GM12878 (cell line): ENCODE measurements at regions not wholly inside any gene's neighbourhood (a gene's known extent, or its start where the extent isn't known, plus 50 kb on each side); places are given as distances from the start of the nearest gene placed in this dataset.

ENCODE experiments used
- ASH2L ChIP-seq: fragments of 300-600, 200-600 bp; sonication (generic); IDR thresholded peaks from 2 replicates; pipeline ENCODE4 v1.6.1; 2017; ENCODE audit warnings: low read depth, mild to moderate bottlenecking, borderline replicate concordance
- BMI1 ChIP-seq: fragments of 450-650 bp; IDR thresholded peaks from 2 replicates; pipeline ENCODE4 v1.6.1; 2016; ENCODE audit warnings: mild to moderate bottlenecking, moderate library complexity, borderline replicate concordance
- CBX3 ChIP-seq: fragments of 200-600 bp; sonication (generic); IDR thresholded peaks from 2 replicates; pipeline ENCODE4 v1.6.1; 2016; ENCODE audit warnings: low read depth, borderline replicate concordance
- GABPA ChIP-seq: IDR thresholded peaks from 2 replicates; pipeline ENCODE4 v1.6.1; 2014; ENCODE audit warnings: antibody characterized with exemption, low read depth, mild to moderate bottlenecking, inconsistent platforms
- MYB ChIP-seq: fragments of 150-350 bp; IDR thresholded peaks from 2 replicates; pipeline ENCODE4 v1.6.1; 2014; ENCODE audit warnings: mild to moderate bottlenecking, low read depth, low read length, borderline replicate concordance
- NFIC ChIP-seq: IDR thresholded peaks from 2 replicates; pipeline ENCODE4 v1.6.1; 2012; ENCODE audit warnings: low read depth, mild to moderate bottlenecking, inconsistent platforms, low read length, moderate library complexity
- NR2C2 ChIP-seq: IDR thresholded peaks from 2 replicates; pipeline ENCODE4 v1.6.1; 2011; ENCODE audit warnings: borderline replicate concordance, low read depth; ENCODE audit not compliant: control insufficient read depth, insufficient read length
- NRF1 ChIP-seq: conservative IDR thresholded peaks from 2 replicates; pipeline ENCODE4 v1.6.1; 2011; ENCODE audit warnings: mild to moderate bottlenecking, low read depth, low read length, improper control_type of control experiment
- POLR2AphosphoS5 ChIP-seq: IDR thresholded peaks from 2 replicates; pipeline ENCODE4 v1.6.1; 2011; ENCODE audit warnings: mild to moderate bottlenecking, low read length, inconsistent platforms
- RAD21 ChIP-seq: IDR thresholded peaks from 2 replicates; pipeline ENCODE4 v1.6.1; 2011; ENCODE audit warnings: mild to moderate bottlenecking, low read depth, low read length, moderate library complexity; ENCODE audit not compliant: insufficient read depth
- TCF7 ChIP-seq: IDR thresholded peaks from 2 replicates; pipeline ENCODE4 v1.6.1; 2014; ENCODE audit warnings: antibody characterized with exemption, borderline replicate concordance
- WRNIP1 ChIP-seq: IDR thresholded peaks from 2 replicates; pipeline ENCODE4 v1.6.1; 2011; ENCODE audit warnings: low read depth, low read length, improper control_type of control experiment, borderline replicate concordance
- YBX1 ChIP-seq: fragments of 450-650 bp; IDR thresholded peaks from 2 replicates; pipeline ENCODE4 v1.6.1; 2016; ENCODE audit warnings: antibody characterized with exemption
- ZNF24 ChIP-seq: fragments of 450-650 bp; IDR thresholded peaks from 2 replicates; pipeline ENCODE4 v1.6.1; 2017; ENCODE audit warnings: antibody characterized with exemption, mild to moderate bottlenecking
- ZZZ3 ChIP-seq: IDR thresholded peaks from 2 replicates; pipeline ENCODE4 v1.6.1; 2011; ENCODE audit warnings: low read depth; ENCODE audit not compliant: control insufficient read depth, insufficient read length
- TF ChIP-seq, protein P1 (sequence below): IDR thresholded peaks from 2 replicates; pipeline ENCODE4 v1.6.1; 2012; ENCODE audit warnings: improper control_type of control experiment, low read depth, low read length; ENCODE audit not compliant: insufficient replicate concordance
- TF ChIP-seq, protein P2 (sequence below): IDR thresholded peaks from 2 replicates; pipeline ENCODE4 v1.6.1; 2011; ENCODE audit warnings: low read depth, mild to moderate bottlenecking, low read length, moderate library complexity, borderline replicate concordance; ENCODE audit errors: extremely low read depth
- TF ChIP-seq, protein P3 (sequence below): fragments of 450-650 bp; IDR thresholded peaks from 2 replicates; pipeline ENCODE4 v1.6.1; 2016; ENCODE audit warnings: mild to moderate bottlenecking
- TF ChIP-seq, protein P4 (sequence below): fragments of 450-650 bp; IDR thresholded peaks from 2 replicates; pipeline ENCODE4 v1.6.1; 2017; ENCODE audit warnings: mild to moderate bottlenecking, low read depth, inconsistent platforms; ENCODE audit not compliant: poor library complexity, severe bottlenecking
- TF ChIP-seq, protein P5 (sequence below): IDR thresholded peaks from 2 replicates; pipeline ENCODE4 v1.6.1; 2012; ENCODE audit warnings: low read length, inconsistent platforms

DNA sequence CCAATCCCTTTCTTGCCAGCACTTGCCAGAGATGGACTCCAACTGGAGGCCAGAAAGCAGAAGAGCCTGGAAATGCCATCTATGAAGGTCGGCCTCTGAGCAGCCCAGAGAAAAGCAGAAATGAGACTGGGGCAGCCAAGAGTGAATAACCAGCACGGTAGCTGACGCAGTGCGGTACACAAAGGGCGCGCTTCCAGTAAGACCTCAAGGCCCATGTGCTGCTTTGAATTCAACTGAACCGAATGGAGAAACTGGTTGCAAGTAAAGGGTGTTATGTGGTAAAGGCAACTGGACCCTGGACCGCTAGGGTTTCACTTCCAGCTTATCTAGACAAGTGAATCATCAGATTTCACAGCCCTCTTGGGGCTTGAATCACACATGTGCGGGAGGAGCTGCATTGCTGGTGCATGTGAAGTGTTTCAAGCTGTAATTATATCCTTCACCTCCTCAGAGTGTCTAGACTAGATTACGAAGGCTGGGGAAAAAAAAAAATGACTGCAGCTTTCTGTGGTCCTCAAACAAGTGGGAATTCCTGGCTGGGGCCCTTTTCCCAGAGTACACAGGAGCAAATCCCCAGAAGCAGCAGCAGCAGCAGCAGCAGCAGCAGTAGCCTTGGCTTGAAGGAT, 128.9 kb downstream of the CCDC34 start (continued):
- TF ChIP-seq, protein P1, sequence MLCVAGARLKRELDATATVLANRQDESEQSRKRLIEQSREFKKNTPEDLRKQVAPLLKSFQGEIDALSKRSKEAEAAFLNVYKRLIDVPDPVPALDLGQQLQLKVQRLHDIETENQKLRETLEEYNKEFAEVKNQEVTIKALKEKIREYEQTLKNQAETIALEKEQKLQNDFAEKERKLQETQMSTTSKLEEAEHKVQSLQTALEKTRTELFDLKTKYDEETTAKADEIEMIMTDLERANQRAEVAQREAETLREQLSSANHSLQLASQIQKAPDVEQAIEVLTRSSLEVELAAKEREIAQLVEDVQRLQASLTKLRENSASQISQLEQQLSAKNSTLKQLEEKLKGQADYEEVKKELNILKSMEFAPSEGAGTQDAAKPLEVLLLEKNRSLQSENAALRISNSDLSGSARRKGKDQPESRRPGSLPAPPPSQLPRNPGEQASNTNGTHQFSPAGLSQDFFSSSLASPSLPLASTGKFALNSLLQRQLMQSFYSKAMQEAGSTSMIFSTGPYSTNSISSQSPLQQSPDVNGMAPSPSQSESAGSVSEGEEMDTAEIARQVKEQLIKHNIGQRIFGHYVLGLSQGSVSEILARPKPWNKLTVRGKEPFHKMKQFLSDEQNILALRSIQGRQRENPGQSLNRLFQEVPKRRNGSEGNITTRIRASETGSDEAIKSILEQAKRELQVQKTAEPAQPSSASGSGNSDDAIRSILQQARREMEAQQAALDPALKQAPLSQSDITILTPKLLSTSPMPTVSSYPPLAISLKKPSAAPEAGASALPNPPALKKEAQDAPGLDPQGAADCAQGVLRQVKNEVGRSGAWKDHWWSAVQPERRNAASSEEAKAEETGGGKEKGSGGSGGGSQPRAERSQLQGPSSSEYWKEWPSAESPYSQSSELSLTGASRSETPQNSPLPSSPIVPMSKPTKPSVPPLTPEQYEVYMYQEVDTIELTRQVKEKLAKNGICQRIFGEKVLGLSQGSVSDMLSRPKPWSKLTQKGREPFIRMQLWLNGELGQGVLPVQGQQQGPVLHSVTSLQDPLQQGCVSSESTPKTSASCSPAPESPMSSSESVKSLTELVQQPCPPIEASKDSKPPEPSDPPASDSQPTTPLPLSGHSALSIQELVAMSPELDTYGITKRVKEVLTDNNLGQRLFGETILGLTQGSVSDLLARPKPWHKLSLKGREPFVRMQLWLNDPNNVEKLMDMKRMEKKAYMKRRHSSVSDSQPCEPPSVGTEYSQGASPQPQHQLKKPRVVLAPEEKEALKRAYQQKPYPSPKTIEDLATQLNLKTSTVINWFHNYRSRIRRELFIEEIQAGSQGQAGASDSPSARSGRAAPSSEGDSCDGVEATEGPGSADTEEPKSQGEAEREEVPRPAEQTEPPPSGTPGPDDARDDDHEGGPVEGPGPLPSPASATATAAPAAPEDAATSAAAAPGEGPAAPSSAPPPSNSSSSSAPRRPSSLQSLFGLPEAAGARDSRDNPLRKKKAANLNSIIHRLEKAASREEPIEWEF, result no peak
- TF ChIP-seq NRF1 (no peak), CBX3 (no peak), TCF7 (no peak), ZZZ3 (no peak), GABPA (no peak), BMI1 (peak; percentile 86), NFIC (peak; percentile 67), MYB (peak; percentile 73; the same call in 1 of the 2 replicates), ZNF24 (peak; percentile 68; the same call in 1 of the 2 replicates), ASH2L (no peak), POLR2AphosphoS5 (peak; percentile 51; the same call in 1 of the 2 replicates), WRNIP1 (0 out of 2 replicates have a peak, but pooled peaks have one; percentile 27), YBX1 (no peak), RAD21 (no peak), NR2C2 (no peak)
- TF ChIP-seq, protein P2, sequence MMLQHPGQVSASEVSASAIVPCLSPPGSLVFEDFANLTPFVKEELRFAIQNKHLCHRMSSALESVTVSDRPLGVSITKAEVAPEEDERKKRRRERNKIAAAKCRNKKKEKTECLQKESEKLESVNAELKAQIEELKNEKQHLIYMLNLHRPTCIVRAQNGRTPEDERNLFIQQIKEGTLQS, result no peak
- TF ChIP-seq, protein P3, sequence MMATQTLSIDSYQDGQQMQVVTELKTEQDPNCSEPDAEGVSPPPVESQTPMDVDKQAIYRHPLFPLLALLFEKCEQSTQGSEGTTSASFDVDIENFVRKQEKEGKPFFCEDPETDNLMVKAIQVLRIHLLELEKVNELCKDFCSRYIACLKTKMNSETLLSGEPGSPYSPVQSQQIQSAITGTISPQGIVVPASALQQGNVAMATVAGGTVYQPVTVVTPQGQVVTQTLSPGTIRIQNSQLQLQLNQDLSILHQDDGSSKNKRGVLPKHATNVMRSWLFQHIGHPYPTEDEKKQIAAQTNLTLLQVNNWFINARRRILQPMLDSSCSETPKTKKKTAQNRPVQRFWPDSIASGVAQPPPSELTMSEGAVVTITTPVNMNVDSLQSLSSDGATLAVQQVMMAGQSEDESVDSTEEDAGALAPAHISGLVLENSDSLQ, result no peak
- TF ChIP-seq, protein P4, sequence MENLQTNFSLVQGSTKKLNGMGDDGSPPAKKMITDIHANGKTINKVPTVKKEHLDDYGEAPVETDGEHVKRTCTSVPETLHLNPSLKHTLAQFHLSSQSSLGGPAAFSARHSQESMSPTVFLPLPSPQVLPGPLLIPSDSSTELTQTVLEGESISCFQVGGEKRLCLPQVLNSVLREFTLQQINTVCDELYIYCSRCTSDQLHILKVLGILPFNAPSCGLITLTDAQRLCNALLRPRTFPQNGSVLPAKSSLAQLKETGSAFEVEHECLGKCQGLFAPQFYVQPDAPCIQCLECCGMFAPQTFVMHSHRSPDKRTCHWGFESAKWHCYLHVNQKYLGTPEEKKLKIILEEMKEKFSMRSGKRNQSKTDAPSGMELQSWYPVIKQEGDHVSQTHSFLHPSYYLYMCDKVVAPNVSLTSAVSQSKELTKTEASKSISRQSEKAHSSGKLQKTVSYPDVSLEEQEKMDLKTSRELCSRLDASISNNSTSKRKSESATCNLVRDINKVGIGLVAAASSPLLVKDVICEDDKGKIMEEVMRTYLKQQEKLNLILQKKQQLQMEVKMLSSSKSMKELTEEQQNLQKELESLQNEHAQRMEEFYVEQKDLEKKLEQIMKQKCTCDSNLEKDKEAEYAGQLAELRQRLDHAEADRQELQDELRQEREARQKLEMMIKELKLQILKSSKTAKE, result peak; percentile 95
- TF ChIP-seq, protein P5, sequence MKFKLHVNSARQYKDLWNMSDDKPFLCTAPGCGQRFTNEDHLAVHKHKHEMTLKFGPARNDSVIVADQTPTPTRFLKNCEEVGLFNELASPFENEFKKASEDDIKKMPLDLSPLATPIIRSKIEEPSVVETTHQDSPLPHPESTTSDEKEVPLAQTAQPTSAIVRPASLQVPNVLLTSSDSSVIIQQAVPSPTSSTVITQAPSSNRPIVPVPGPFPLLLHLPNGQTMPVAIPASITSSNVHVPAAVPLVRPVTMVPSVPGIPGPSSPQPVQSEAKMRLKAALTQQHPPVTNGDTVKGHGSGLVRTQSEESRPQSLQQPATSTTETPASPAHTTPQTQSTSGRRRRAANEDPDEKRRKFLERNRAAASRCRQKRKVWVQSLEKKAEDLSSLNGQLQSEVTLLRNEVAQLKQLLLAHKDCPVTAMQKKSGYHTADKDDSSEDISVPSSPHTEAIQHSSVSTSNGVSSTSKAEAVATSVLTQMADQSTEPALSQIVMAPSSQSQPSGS, result peak; percentile 46; the same call in 1 of the 2 replicates
